Adrenal gland (tissue), 5 donors: ENCODE measurements at regions not wholly inside any gene's neighbourhood (a gene's known extent, or its start where the extent isn't known, plus 50 kb on each side); places are given as distances from the start of the nearest gene placed in this dataset.

Experiments
- POLR2A ChIP-seq, 2 donors: fragments of 450-650 bp; IDR thresholded peaks; one replicate each; pipeline ENCODE4 v1.6.1; 2017; ENCODE audit warnings: antibody characterized with exemption in 2 of 2, mild to moderate bottlenecking in 2 of 2, moderate library complexity in 1 of 2
- TF ChIP-seq, protein P1 (sequence below), 6 experiments: fragments of 450-650 bp in 4 of 6; fragments of 200-600 bp in 2 of 6; sonication (generic) in 1 of 6; IDR thresholded peaks; 1 replicate in 5 of 6; 2 replicates in 1 of 6; pipeline versions ENCODE4 v1.5.1 to v1.8.0; 2016 to 2021; ENCODE audit warnings: antibody characterized with exemption in 6 of 6, mild to moderate bottlenecking in 2 of 6, moderate library complexity in 1 of 6
- donor health status: DM: no; HTN: no; CAD: no.

DNA sequence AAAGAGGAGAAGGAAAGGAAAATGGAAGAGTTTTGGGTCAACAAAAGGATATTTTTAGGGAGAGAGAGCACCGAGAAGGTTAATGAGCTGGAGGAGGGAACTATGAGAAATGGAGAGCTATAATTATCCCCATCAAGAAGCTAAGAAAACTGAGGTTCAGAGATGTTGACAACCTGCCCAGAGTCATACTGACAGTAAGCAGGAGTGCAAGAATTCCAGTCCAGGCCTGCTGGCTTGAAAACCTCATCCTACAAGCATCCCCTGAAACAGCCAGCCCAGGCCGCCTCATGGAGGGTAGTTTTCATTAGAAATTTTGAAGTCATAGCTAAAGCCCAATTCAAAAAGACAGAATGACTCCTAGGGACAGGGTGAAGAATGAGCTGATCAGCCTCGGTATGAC, 172.1 kb upstream of the LRFN2 start:
- TF ChIP-seq, protein P1, sequence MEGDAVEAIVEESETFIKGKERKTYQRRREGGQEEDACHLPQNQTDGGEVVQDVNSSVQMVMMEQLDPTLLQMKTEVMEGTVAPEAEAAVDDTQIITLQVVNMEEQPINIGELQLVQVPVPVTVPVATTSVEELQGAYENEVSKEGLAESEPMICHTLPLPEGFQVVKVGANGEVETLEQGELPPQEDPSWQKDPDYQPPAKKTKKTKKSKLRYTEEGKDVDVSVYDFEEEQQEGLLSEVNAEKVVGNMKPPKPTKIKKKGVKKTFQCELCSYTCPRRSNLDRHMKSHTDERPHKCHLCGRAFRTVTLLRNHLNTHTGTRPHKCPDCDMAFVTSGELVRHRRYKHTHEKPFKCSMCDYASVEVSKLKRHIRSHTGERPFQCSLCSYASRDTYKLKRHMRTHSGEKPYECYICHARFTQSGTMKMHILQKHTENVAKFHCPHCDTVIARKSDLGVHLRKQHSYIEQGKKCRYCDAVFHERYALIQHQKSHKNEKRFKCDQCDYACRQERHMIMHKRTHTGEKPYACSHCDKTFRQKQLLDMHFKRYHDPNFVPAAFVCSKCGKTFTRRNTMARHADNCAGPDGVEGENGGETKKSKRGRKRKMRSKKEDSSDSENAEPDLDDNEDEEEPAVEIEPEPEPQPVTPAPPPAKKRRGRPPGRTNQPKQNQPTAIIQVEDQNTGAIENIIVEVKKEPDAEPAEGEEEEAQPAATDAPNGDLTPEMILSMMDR (IDR thresholded peaks at IDR 0.05), result no peak
- TF ChIP-seq POLR2A (IDR thresholded peaks at IDR 0.05), result no peak
